ENCODE measurements at regions not wholly inside any gene's neighbourhood (a gene's known extent, or its start where the extent isn't known, plus 50 kb on each side); places are given as distances from the start of the nearest gene placed in this dataset.

GRCh38 chr6:14267885-14268660 lies 150.5 kb downstream of the CD83 start:
- Histone ChIP-seq H2AFZ (ENCODE audit: low read depth) (no peak overlapping the region), H3F3A (replicated peaks; ENCODE audit: insufficient read depth) (no peaks in the 10 kb centered on the region), H3K4me2 (no peak overlapping the region), H3K9ac (no peak overlapping the region), H3K79me2 (ENCODE audit: insufficient read depth) (no peaks in the 10 kb centered on the region), H3K27ac (ENCODE audit: low read depth in 2 of 2, low read length in 1 of 2) (no peak overlapping the region), H3K4me1 (ENCODE audit: control insufficient read depth in 1 of 2, insufficient read depth in 2 of 2, low read depth in 1 of 2, low read length in 1 of 2) (no peaks in the 10 kb centered on the region), H3K9me3 (no peaks in the 10 kb centered on the region), H3K36me3 (replicated peaks in 1 of 2; ENCODE audit: control insufficient read depth in 1 of 2, insufficient read depth in 2 of 2, low read length in 1 of 2) (no peaks in the 10 kb centered on the region), H4K20me1 (ENCODE audit: insufficient read depth) (no peaks in the 10 kb centered on the region), H3K4me3 (ENCODE audit: low read depth in 2 of 2, low read length in 1 of 2) (no peak overlapping the region), H3K27me3 (ENCODE audit: insufficient read depth) (no peaks in the 10 kb centered on the region), H3K9me2 (no peaks in the 10 kb centered on the region)
- TF ChIP-seq MXI1 (IDR thresholded peaks at IDR 0.05; ENCODE audit: low read depth, low read length) (no peak), ZBTB33 (IDR thresholded peaks at IDR 0.05; ENCODE audit: borderline replicate concordance, low read depth) (no peak), CHD2 (IDR thresholded peaks at IDR 0.05; ENCODE audit: low read length, partially characterized antibody) (no peak)
- TF ChIP-seq, protein P1, sequence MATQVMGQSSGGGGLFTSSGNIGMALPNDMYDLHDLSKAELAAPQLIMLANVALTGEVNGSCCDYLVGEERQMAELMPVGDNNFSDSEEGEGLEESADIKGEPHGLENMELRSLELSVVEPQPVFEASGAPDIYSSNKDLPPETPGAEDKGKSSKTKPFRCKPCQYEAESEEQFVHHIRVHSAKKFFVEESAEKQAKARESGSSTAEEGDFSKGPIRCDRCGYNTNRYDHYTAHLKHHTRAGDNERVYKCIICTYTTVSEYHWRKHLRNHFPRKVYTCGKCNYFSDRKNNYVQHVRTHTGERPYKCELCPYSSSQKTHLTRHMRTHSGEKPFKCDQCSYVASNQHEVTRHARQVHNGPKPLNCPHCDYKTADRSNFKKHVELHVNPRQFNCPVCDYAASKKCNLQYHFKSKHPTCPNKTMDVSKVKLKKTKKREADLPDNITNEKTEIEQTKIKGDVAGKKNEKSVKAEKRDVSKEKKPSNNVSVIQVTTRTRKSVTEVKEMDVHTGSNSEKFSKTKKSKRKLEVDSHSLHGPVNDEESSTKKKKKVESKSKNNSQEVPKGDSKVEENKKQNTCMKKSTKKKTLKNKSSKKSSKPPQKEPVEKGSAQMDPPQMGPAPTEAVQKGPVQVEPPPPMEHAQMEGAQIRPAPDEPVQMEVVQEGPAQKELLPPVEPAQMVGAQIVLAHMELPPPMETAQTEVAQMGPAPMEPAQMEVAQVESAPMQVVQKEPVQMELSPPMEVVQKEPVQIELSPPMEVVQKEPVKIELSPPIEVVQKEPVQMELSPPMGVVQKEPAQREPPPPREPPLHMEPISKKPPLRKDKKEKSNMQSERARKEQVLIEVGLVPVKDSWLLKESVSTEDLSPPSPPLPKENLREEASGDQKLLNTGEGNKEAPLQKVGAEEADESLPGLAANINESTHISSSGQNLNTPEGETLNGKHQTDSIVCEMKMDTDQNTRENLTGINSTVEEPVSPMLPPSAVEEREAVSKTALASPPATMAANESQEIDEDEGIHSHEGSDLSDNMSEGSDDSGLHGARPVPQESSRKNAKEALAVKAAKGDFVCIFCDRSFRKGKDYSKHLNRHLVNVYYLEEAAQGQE (IDR thresholded peaks at IDR 0.05; ENCODE audit: low read depth, low read length), result no peak
- WGBS (ENCODE audit: low lambda C conversion rate), result 54% methylated on average over 9 of the region's 9 CpGs
- no peak for DNase-seq
- POLR2A ChIA-PET, result interaction anchor here (1.0 kb wide), 1 partner anchor 9 kb away, joined by 3 read pairs; no protein-coding TSS in a partner anchor
- CTCF ChIA-PET, result no interaction called here

DNA sequence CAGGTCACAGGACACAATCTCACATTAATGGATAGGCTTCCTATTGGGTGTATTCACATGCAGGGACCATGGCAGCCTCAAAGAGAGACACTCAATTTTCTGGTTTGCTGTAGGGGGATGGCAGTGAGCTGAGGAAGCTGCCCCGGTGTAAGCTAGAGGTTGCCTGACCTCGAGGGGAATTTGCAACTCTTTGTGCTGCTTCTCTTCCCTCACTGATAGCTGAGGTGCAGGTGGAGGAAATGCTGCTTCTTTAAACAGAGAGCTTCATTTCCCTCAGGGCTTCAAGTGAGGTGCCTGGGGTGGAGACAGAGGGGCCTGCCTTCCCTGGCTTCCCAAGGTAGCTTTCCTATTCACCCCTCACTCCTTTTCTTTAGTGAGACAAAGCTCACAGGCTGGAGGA lies 151.9 kb downstream of the CD83 start:
- no peak overlapping the region for H3K4me3 ChIP-seq (ENCODE audit: low read depth in 2 of 2, low read length in 1 of 2)
- no peak overlapping the region for H3K4me2 ChIP-seq
- H3K4me1 ChIP-seq (ENCODE audit: control insufficient read depth in 1 of 2, insufficient read depth in 2 of 2, low read depth in 1 of 2, low read length in 1 of 2), result no peaks in the 10 kb centered on the region
- H3K27me3 ChIP-seq (ENCODE audit: insufficient read depth), result no peaks in the 10 kb centered on the region
- ChIA-PET POLR2A (no interaction called here), CTCF (interaction anchor here (0.7 kb wide), 1 partner anchor 790 kb away, joined by 3 read pairs; no protein-coding TSS in a partner anchor)
- H2AFZ ChIP-seq (ENCODE audit: low read depth), result no peak overlapping the region
- H3K79me2 ChIP-seq (ENCODE audit: insufficient read depth), result no peaks in the 10 kb centered on the region
- H3K9me3 ChIP-seq, result no peaks in the 10 kb centered on the region
- H3K36me3 ChIP-seq (replicated peaks in 1 of 2; ENCODE audit: control insufficient read depth in 1 of 2, insufficient read depth in 2 of 2, low read length in 1 of 2), result no peaks in the 10 kb centered on the region
- no peaks in the 10 kb centered on the region for H3K9me2 ChIP-seq
- no peaks in the 10 kb centered on the region for H3F3A ChIP-seq (replicated peaks; ENCODE audit: insufficient read depth)
- no peaks in the 10 kb centered on the region for H4K20me1 ChIP-seq (ENCODE audit: insufficient read depth)
- H3K27ac ChIP-seq (ENCODE audit: low read depth in 2 of 2, low read length in 1 of 2), result no peak overlapping the region
- DNase-seq, result no peak
- TF ChIP-seq FOSL2 (IDR thresholded peaks at IDR 0.05; ENCODE audit: borderline replicate concordance, low read depth) (no peak), EZH2phosphoT487 (IDR thresholded peaks at IDR 0.05; ENCODE audit: borderline replicate concordance, low read depth) (no peak), NFIC (IDR thresholded peaks at IDR 0.05; ENCODE audit: borderline replicate concordance) (no peak), MEF2A (IDR thresholded peaks at IDR 0.05; ENCODE audit: borderline replicate concordance, low read depth) (no peak), POLR2AphosphoS5 (IDR thresholded peaks at IDR 0.05; ENCODE audit: low read depth, low read length) (no peak), NRF1 (IDR thresholded peaks at IDR 0.05; ENCODE audit: low read depth, low read length) (no peak)
- TF ChIP-seq, protein P2, sequence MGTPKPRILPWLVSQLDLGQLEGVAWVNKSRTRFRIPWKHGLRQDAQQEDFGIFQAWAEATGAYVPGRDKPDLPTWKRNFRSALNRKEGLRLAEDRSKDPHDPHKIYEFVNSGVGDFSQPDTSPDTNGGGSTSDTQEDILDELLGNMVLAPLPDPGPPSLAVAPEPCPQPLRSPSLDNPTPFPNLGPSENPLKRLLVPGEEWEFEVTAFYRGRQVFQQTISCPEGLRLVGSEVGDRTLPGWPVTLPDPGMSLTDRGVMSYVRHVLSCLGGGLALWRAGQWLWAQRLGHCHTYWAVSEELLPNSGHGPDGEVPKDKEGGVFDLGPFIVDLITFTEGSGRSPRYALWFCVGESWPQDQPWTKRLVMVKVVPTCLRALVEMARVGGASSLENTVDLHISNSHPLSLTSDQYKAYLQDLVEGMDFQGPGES (IDR thresholded peaks at IDR 0.05; ENCODE audit: low read depth, low read length), result no peak
- 62% methylated on average over 2 of the region's 2 CpGs for WGBS (ENCODE audit: low lambda C conversion rate)
- no peak overlapping the region for H3K9ac ChIP-seq

Data from SK-N-SH (cell line).